H9 (cell line): ENCODE measurements at regions not wholly inside any gene's neighbourhood (a gene's known extent, or its start where the extent isn't known, plus 50 kb on each side); places are given as distances from the start of the nearest gene placed in this dataset.

Source experiments
- DNase-seq: peaks from one replicate; pipeline ENCODE4 v3.0.0-alpha.2; 2017
- H2AFZ ChIP-seq: one replicate; pipeline ENCODE4 v1.6.1; 2013; ENCODE audit warnings: mild to moderate bottlenecking, low read length, control low read depth, moderate library complexity
- H2AK5ac ChIP-seq: 2 replicates; pipeline ENCODE4 v1.6.1; 2013; ENCODE audit warnings: low read length, control low read depth, mixed read lengths; ENCODE audit not compliant: insufficient read length
- H2BK120ac ChIP-seq: one replicate; pipeline ENCODE4 v1.6.1; 2013; ENCODE audit warnings: low read depth, mild to moderate bottlenecking, low read length, control low read depth, inconsistent platforms; ENCODE audit not compliant: poor library complexity, severe bottlenecking
- H2BK12ac ChIP-seq: 2 replicates; pipeline ENCODE4 v1.6.1; 2013; ENCODE audit warnings: low read length, control low read depth, mixed read lengths, low read depth; ENCODE audit not compliant: insufficient read length
- H2BK15ac ChIP-seq: 2 replicates; pipeline ENCODE4 v1.6.1; 2013; ENCODE audit warnings: low read depth, low read length, control low read depth
- H2BK20ac ChIP-seq: one replicate; pipeline ENCODE4 v1.6.1; 2013; ENCODE audit warnings: low read depth, mild to moderate bottlenecking, low read length, control low read depth, inconsistent platforms; ENCODE audit not compliant: poor library complexity, severe bottlenecking
- H2BK5ac ChIP-seq: 2 replicates; pipeline ENCODE4 v1.6.1; 2013; ENCODE audit warnings: low read length, control low read depth, mixed read lengths; ENCODE audit not compliant: insufficient read length
- H3K14ac ChIP-seq: 2 replicates; pipeline ENCODE4 v1.6.1; 2013; ENCODE audit warnings: low read length, control low read depth; ENCODE audit not compliant: insufficient read depth
- H3K18ac ChIP-seq: 2 replicates; pipeline ENCODE4 v1.6.1; 2013; ENCODE audit warnings: low read depth, mild to moderate bottlenecking, mixed read lengths, low read length, control low read depth; ENCODE audit not compliant: insufficient read length
- H3K23ac ChIP-seq: 2 replicates; pipeline ENCODE4 v1.6.1; 2013; ENCODE audit warnings: low read length, control low read depth, mixed read lengths, low read depth; ENCODE audit not compliant: insufficient read length
- H3K23me2 ChIP-seq: 2 replicates; pipeline ENCODE4 v1.6.1; 2013; ENCODE audit warnings: low read depth, mild to moderate bottlenecking, mixed read lengths, low read length, control low read depth; ENCODE audit not compliant: insufficient read length, poor library complexity, severe bottlenecking
- H3K27ac ChIP-seq: 2 replicates; pipeline ENCODE4 v1.5.1; 2013; ENCODE audit warnings: low read length, control low read depth, mixed read lengths, low read depth; ENCODE audit not compliant: insufficient read length
- H3K27me3 ChIP-seq: 2 replicates; pipeline ENCODE4 v1.6.1; 2013; ENCODE audit warnings: low read length, control low read depth, inconsistent platforms; ENCODE audit not compliant: insufficient read depth
- H3K4ac ChIP-seq: 2 replicates; pipeline ENCODE4 v1.6.1; 2013; ENCODE audit warnings: low read depth, mild to moderate bottlenecking, control low read depth, inconsistent platforms, low read length, moderate library complexity
- H3K4me1 ChIP-seq: 2 replicates; pipeline ENCODE4 v1.6.1; 2013; ENCODE audit warnings: low read length, control low read depth, inconsistent platforms; ENCODE audit not compliant: insufficient read depth
- H3K4me2 ChIP-seq: 2 replicates; pipeline ENCODE4 v1.6.1; 2013; ENCODE audit warnings: low read length, control low read depth, mixed read lengths; ENCODE audit not compliant: insufficient read length, insufficient read depth
- H3K56ac ChIP-seq: 2 replicates; pipeline ENCODE4 v1.6.1; 2013; ENCODE audit warnings: low read depth, mild to moderate bottlenecking, mixed read lengths, low read length, control low read depth; ENCODE audit not compliant: insufficient read length
- H3K79me1 ChIP-seq: 2 replicates; pipeline ENCODE4 v1.6.1; 2013; ENCODE audit warnings: low read depth, mild to moderate bottlenecking, moderate library complexity, low read length, control low read depth, inconsistent platforms; ENCODE audit not compliant: insufficient read depth, poor library complexity, severe bottlenecking
- H3K79me2 ChIP-seq: 2 replicates; pipeline ENCODE4 v1.6.1; 2013; ENCODE audit warnings: low read length, control low read depth, inconsistent platforms; ENCODE audit not compliant: insufficient read depth
- H3K9ac ChIP-seq: 2 replicates; pipeline ENCODE4 v1.6.1; 2013; ENCODE audit warnings: low read length, control low read depth, mixed read lengths; ENCODE audit not compliant: insufficient read length; ENCODE audit errors: extremely low read depth
- H3K9me3 ChIP-seq: one replicate; pipeline ENCODE4 v1.6.1; 2013; ENCODE audit warnings: low read depth, low read length, inconsistent platforms; ENCODE audit not compliant: control insufficient read depth
- H3T11ph ChIP-seq: one replicate; pipeline ENCODE4 v1.6.1; 2013; ENCODE audit warnings: mild to moderate bottlenecking, low read length, control low read depth, inconsistent platforms
- H4K20me1 ChIP-seq: one replicate; pipeline ENCODE4 v1.6.1; 2013; ENCODE audit not compliant: control insufficient read depth, insufficient read length, insufficient read depth
- H4K5ac ChIP-seq: 2 replicates; pipeline ENCODE4 v1.6.1; 2013; ENCODE audit warnings: low read depth, mild to moderate bottlenecking, mixed read lengths, low read length, control low read depth; ENCODE audit not compliant: insufficient read length
- H4K8ac ChIP-seq: replicated peaks from 2 replicates; pipeline ENCODE4 v1.6.1; 2013; ENCODE audit warnings: low read length, control low read depth, mixed read lengths, low read depth; ENCODE audit not compliant: insufficient read length
- H4K91ac ChIP-seq: 2 replicates; pipeline ENCODE4 v1.6.1; 2013; ENCODE audit warnings: low read depth, mild to moderate bottlenecking, moderate library complexity, mixed read lengths, low read length, control low read depth; ENCODE audit not compliant: insufficient read length
- H3K27ac Mint-ChIP-seq, 3 experiments: 2 replicates in 2 of 3; 3 replicates in 1 of 3; pipeline ENCODE4 v1.8.0; 2020 to 2021; ENCODE audit warnings: mixed read lengths in 3 of 3, mild to moderate bottlenecking in 1 of 3, moderate library complexity in 1 of 3
- H3K27me3 Mint-ChIP-seq: 2 replicates; pipeline ENCODE4 v1.8.0; 2021; ENCODE audit warnings: low read depth, mild to moderate bottlenecking, moderate library complexity, mixed read lengths
- H3K36me3 Mint-ChIP-seq, 3 experiments: 2 replicates in 2 of 3; 3 replicates in 1 of 3; pipeline ENCODE4 v1.8.0; 2020 to 2021; ENCODE audit warnings: low read depth in 3 of 3, mixed read lengths in 3 of 3; ENCODE audit not compliant: insufficient read depth in 1 of 3
- H3K4me1 Mint-ChIP-seq, 2 experiments: 2 replicates each; pipeline ENCODE4 v1.8.0; 2020; ENCODE audit warnings: mixed read lengths in 2 of 2
- H3K4me3 Mint-ChIP-seq, 2 experiments: 2 replicates in 1 of 2; 3 replicates in 1 of 2; pipeline ENCODE4 v1.8.0; 2020 to 2021; ENCODE audit warnings: mild to moderate bottlenecking in 2 of 2, mixed read lengths in 2 of 2, moderate library complexity in 1 of 2
- H3K9me3 Mint-ChIP-seq, 2 experiments: 2 replicates in 1 of 2; 3 replicates in 1 of 2; pipeline ENCODE4 v1.8.0; 2020; ENCODE audit warnings: mild to moderate bottlenecking in 2 of 2, mixed read lengths in 2 of 2, moderate library complexity in 1 of 2
- WGBS: extraction: QIAGEN DNeasy Blood & Tissue Kit; methylation state at CpG from one replicate; pipeline ENCODE4 v1.1.7; 2013; ENCODE audit warnings: missing lambda C conversion rate, low lambda C conversion rate, mixed read lengths; ENCODE audit not compliant: insufficient read length; ENCODE audit errors: extremely low coverage; 5-methylcytosine and 5-hydroxymethylcytosine counted together
- TF ChIP-seq, protein P1 (sequence below): fragments of 200-600 bp; sonication (generic); conservative IDR thresholded peaks from 3 replicates; pipeline ENCODE4 v1.8.0; 2021; ENCODE audit warnings: antibody characterized with exemption, mild to moderate bottlenecking

DNA sequence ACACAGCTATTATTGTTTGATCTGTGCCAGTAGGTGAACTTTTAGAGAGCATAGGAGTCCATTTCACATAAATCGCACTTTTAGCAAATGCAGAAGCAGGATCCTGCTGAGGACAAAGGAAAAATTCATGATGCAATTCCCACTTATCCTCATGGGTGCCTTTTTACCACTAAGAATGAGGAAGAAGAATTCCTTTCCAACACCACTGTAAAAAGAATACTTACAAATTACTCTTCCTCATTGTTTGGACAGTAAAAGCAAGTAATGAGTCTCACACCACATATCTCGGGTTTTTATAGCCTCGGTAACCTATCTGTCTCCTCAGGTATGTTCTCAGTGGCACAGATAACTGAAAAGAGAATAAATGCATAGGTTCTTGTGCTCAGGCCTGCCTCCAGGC is 238.5 kb downstream of the MTX2 start:
- H3K9me3 ChIP-seq, result no peaks in the 10 kb centered on the region
- no peaks in the 10 kb centered on the region for H3K79me2 ChIP-seq
- H3K14ac ChIP-seq, result no peak overlapping the region
- H2BK15ac ChIP-seq, result no peak overlapping the region
- H3K23ac ChIP-seq, result no peak overlapping the region
- H3K4me2 ChIP-seq, result no peak overlapping the region
- H3K4me3 Mint-ChIP-seq, result no peak overlapping the region
- no peak overlapping the region for H2BK12ac ChIP-seq
- H2BK120ac ChIP-seq, result no peak overlapping the region
- no peak overlapping the region for H4K8ac ChIP-seq
- H3K4me1 Mint-ChIP-seq, result no peaks in the 10 kb centered on the region
- TF ChIP-seq, protein P1, sequence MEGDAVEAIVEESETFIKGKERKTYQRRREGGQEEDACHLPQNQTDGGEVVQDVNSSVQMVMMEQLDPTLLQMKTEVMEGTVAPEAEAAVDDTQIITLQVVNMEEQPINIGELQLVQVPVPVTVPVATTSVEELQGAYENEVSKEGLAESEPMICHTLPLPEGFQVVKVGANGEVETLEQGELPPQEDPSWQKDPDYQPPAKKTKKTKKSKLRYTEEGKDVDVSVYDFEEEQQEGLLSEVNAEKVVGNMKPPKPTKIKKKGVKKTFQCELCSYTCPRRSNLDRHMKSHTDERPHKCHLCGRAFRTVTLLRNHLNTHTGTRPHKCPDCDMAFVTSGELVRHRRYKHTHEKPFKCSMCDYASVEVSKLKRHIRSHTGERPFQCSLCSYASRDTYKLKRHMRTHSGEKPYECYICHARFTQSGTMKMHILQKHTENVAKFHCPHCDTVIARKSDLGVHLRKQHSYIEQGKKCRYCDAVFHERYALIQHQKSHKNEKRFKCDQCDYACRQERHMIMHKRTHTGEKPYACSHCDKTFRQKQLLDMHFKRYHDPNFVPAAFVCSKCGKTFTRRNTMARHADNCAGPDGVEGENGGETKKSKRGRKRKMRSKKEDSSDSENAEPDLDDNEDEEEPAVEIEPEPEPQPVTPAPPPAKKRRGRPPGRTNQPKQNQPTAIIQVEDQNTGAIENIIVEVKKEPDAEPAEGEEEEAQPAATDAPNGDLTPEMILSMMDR, result no peak
- H2AFZ ChIP-seq, result no peak overlapping the region
- H3K79me1 ChIP-seq, result no peaks in the 10 kb centered on the region
- no peaks in the 10 kb centered on the region for H3K4me1 ChIP-seq
- H4K20me1 ChIP-seq, result no peaks in the 10 kb centered on the region
- no peak overlapping the region for H3K27ac Mint-ChIP-seq
- DNase-seq, result no peak
- no peak overlapping the region for H2BK5ac ChIP-seq
- H3K18ac ChIP-seq, result no peak overlapping the region
- no CpG with 5 or more reads among the region's 3 CpGs for whole genome bisulfite sequencing
- no peaks in the 10 kb centered on the region for H3K27me3 ChIP-seq
- no peaks in the 10 kb centered on the region for H3K9me3 Mint-ChIP-seq
- no peaks in the 10 kb centered on the region for H3K23me2 ChIP-seq
- no peak overlapping the region for H4K5ac ChIP-seq
- no peak overlapping the region for H4K91ac ChIP-seq
- H3K27me3 Mint-ChIP-seq, result peaks cover 69% of the 10 kb centered on the region
- H3K27ac ChIP-seq, result no peak overlapping the region
- H2BK20ac ChIP-seq, result no peak overlapping the region
- H3K4ac ChIP-seq, result no peak overlapping the region
- H3T11ph ChIP-seq, result no peak overlapping the region
- H3K56ac ChIP-seq, result no peak overlapping the region
- no peak overlapping the region for H2AK5ac ChIP-seq
- no peaks in the 10 kb centered on the region for H3K36me3 Mint-ChIP-seq
- no peak overlapping the region for H3K9ac ChIP-seq
